ENCODE measurements at regions not wholly inside any gene's neighbourhood (a gene's known extent, or its start where the extent isn't known, plus 50 kb on each side); places are given as distances from the start of the nearest gene placed in this dataset.

DNA sequence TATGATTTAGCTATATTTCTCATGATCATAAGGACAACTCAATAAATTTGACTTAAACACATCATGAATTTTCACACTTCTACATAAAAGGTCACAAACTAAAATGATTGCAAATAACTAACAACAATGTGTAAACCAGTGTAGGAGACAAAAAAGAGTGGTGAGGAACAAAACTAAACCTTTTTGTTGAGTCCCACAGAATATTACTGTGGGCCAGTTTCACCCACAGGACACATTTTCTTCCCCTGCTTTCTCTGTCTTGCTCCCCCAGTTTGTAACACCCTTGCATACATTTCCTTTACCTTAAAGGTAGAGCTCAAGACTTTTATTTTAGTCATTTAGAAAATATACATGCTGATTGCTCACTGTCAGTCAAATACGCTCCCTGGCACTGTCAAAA, 130.9 kb upstream of the GOLGA6L6 start:
- TF ChIP-seq CTCF (IDR thresholded peaks at IDR 0.05), result no peak
- no peak for TF ChIP-seq POLR2A (IDR thresholded peaks at IDR 0.05)
